OCI-LY1 (cell line): ENCODE measurements at regions not wholly inside any gene's neighbourhood (a gene's known extent, or its start where the extent isn't known, plus 50 kb on each side); places are given as distances from the start of the nearest gene placed in this dataset.

ENCODE experiments used
- H2AFZ ChIP-seq: fragments of 200-600 bp; sonication (generic), shearing (Covaris generic); 2 replicates; pipeline ENCODE4 v1.6.0; 2014; ENCODE audit warnings: antibody characterized with exemption, mild to moderate bottlenecking, low read length
- H3F3A ChIP-seq: fragments of 200-600 bp; sonication (generic), shearing (Covaris generic); 2 replicates; pipeline ENCODE4 v1.6.0; 2014; ENCODE audit warnings: mild to moderate bottlenecking, antibody characterized with exemption, low read length, moderate library complexity; ENCODE audit not compliant: insufficient read depth
- H3K27ac ChIP-seq: fragments of 200-600 bp; sonication (generic); 2 replicates; pipeline ENCODE4 v1.5.1; 2014; ENCODE audit warnings: low read length, mixed run types, mild to moderate bottlenecking, low read depth; ENCODE audit not compliant: poor library complexity, severe bottlenecking
- H3K27me3 ChIP-seq: fragments of 200-600 bp; sonication (generic); 2 replicates; pipeline ENCODE4 v1.6.0; 2014; ENCODE audit warnings: antibody characterized with exemption, mild to moderate bottlenecking, low read length, moderate library complexity; ENCODE audit not compliant: insufficient read depth
- H3K36me3 ChIP-seq: fragments of 200-600 bp; sonication (generic); 2 replicates; pipeline ENCODE4 v1.6.1; 2014; ENCODE audit warnings: mild to moderate bottlenecking, antibody characterized with exemption, low read length, moderate library complexity, mixed read lengths; ENCODE audit not compliant: insufficient read depth
- H3K4me1 ChIP-seq: fragments of 200-600 bp; sonication (generic); 2 replicates; pipeline ENCODE4 v1.5.1; 2014; ENCODE audit warnings: mild to moderate bottlenecking, low read length, moderate library complexity; ENCODE audit not compliant: insufficient read depth, severe bottlenecking
- H3K4me2 ChIP-seq: fragments of 200-600 bp; sonication (generic), shearing (Covaris generic); 2 replicates; pipeline ENCODE4 v1.6.1; 2014; ENCODE audit warnings: low read length
- H3K4me3 ChIP-seq: fragments of 200-600 bp; sonication (generic); 2 replicates; pipeline ENCODE4 v1.5.1; 2014; ENCODE audit warnings: low read length, low read depth, mild to moderate bottlenecking, mixed read lengths; ENCODE audit not compliant: poor library complexity, severe bottlenecking
- H3K79me2 ChIP-seq: fragments of 200-600 bp; shearing (Covaris generic); 2 replicates; pipeline ENCODE4 v1.6.1; 2016; ENCODE audit warnings: mixed run types, low read length, mixed read lengths; ENCODE audit not compliant: insufficient read depth
- H3K9ac ChIP-seq: fragments of 200-600 bp; sonication (generic), shearing (Covaris generic); 2 replicates; pipeline ENCODE4 v1.6.1; 2014; ENCODE audit warnings: mild to moderate bottlenecking, low read length, mixed read lengths
- H3K9me2 ChIP-seq: fragments of 200-600 bp; sonication (generic), shearing (Covaris generic); 2 replicates; pipeline ENCODE4 v1.6.1; 2014; ENCODE audit warnings: low read depth, mild to moderate bottlenecking, low read length, mixed read lengths
- H3K9me3 ChIP-seq: fragments of 200-600 bp; shearing (Covaris generic); 2 replicates; pipeline ENCODE4 v1.6.1; 2014; ENCODE audit warnings: low read length, mixed read lengths
- H4K20me1 ChIP-seq: fragments of 200-600 bp; sonication (generic), shearing (Covaris generic); 2 replicates; pipeline ENCODE4 v1.6.0; 2016; ENCODE audit warnings: mild to moderate bottlenecking, low read length; ENCODE audit not compliant: insufficient read depth
- CTCF ChIP-seq: fragments of 200-600 bp; sonication (generic), shearing (Covaris generic); IDR thresholded peaks from 2 replicates; pipeline ENCODE4 v1.5.1; 2017; ENCODE audit warnings: mild to moderate bottlenecking, antibody characterized with exemption, low read length, moderate library complexity, mixed read lengths
- EZH2 ChIP-seq: fragments of 200-600 bp; sonication (generic), shearing (Covaris generic); IDR thresholded peaks from 2 replicates; pipeline ENCODE4 v1.8.0; 2017; ENCODE audit warnings: borderline replicate concordance, mixed run types, mild to moderate bottlenecking, antibody characterized with exemption, low read length, moderate library complexity, mixed read lengths

- Histone ChIP-seq H3K9ac (no peak overlapping the region), H3K9me3 (no peaks in the 10 kb centered on the region), H3K9me2 (no peaks in the 10 kb centered on the region), H3K36me3 (no peaks in the 10 kb centered on the region), H3K79me2 (no peaks in the 10 kb centered on the region), H3K4me3 (no peak overlapping the region), H2AFZ (no peak overlapping the region), H4K20me1 (no peaks in the 10 kb centered on the region), H3K4me2 (no peak overlapping the region), H3K4me1 (no peaks in the 10 kb centered on the region), H3K27me3 (no peaks in the 10 kb centered on the region), H3F3A (no peaks in the 10 kb centered on the region), H3K27ac (no peak overlapping the region)
- TF ChIP-seq CTCF (no peak), EZH2 (no peak)
These were observed 382.7 kb upstream of the RNF32 start for GRCh38 chr7:156257904-156258303.

- no peak overlapping the region for H3K27ac ChIP-seq
- H3K4me3 ChIP-seq, result no peak overlapping the region
- TF ChIP-seq CTCF (no peak), EZH2 (no peak)
- H3K9me3 ChIP-seq, result no peaks in the 10 kb centered on the region
- no peaks in the 10 kb centered on the region for H3K79me2 ChIP-seq
- H3K9ac ChIP-seq, result no peak overlapping the region
- H3K27me3 ChIP-seq, result no peaks in the 10 kb centered on the region; the same call in 1 of the 2 replicates
- no peak overlapping the region for H3K4me2 ChIP-seq
- H3K9me2 ChIP-seq, result no peaks in the 10 kb centered on the region
- no peaks in the 10 kb centered on the region for H3K36me3 ChIP-seq
- no peaks in the 10 kb centered on the region for H3K4me1 ChIP-seq
- no peaks in the 10 kb centered on the region for H4K20me1 ChIP-seq
- no peaks in the 10 kb centered on the region for H3F3A ChIP-seq
- H2AFZ ChIP-seq, result no peak overlapping the region
These were observed 384.9 kb upstream of the RNF32 start for GRCh38 chr7:156255635-156256034.

- Histone ChIP-seq H3F3A (no peaks in the 10 kb centered on the region), H3K4me3 (no peak overlapping the region), H3K9ac (no peak overlapping the region), H4K20me1 (no peaks in the 10 kb centered on the region), H3K27ac (no peak overlapping the region), H3K4me1 (no peaks in the 10 kb centered on the region), H3K27me3 (no peaks in the 10 kb centered on the region; the same call in 1 of the 2 replicates), H3K9me2 (no peaks in the 10 kb centered on the region), H3K36me3 (no peaks in the 10 kb centered on the region), H3K9me3 (no peaks in the 10 kb centered on the region), H3K4me2 (no peak overlapping the region), H2AFZ (no peak overlapping the region), H3K79me2 (no peaks in the 10 kb centered on the region)
- TF ChIP-seq EZH2 (no peak), CTCF (no peak)
These were observed 388.7 kb upstream of the RNF32 start for GRCh38 chr7:156251861-156252260.
